Fibroblast of skin of back (primary cell): ENCODE measurements at regions not wholly inside any gene's neighbourhood (a gene's known extent, or its start where the extent isn't known, plus 50 kb on each side); places are given as distances from the start of the nearest gene placed in this dataset.
A peak's percentile ranks its signal among the peaks of the same experiment; 100 is the strongest.

Experiments used
- DNase-seq: peaks from one replicate; pipeline ENCODE4 v3.0.0-alpha.2; 2013

GRCh38 chr6:128827675-128828464, 55.1 kb upstream of the LAMA2 start:
- DNase-seq: peak; percentile 23

GRCh38 chr6:128826606-128827005, 56.3 kb upstream of the LAMA2 start:
- DNase-seq: no peak

GRCh38 chr6:128822271-128822670, 60.7 kb upstream of the LAMA2 start:
- DNase-seq: peak; percentile 6

- no peak for DNase-seq
These were observed 61.8 kb upstream of the LAMA2 start for GRCh38 chr6:128821116-128821515.

- DNase-seq: no peak
These were observed 74.1 kb upstream of the LAMA2 start for GRCh38 chr6:128808856-128809255.

GRCh38 chr6:128807577-128807976, 75.4 kb upstream of the LAMA2 start:
- peak; percentile 38 for DNase-seq

GRCh38 chr6:128806261-128806660, 76.7 kb upstream of the LAMA2 start:
- no peak for DNase-seq

GRCh38 chr6:128803911-128804310, 79.0 kb upstream of the LAMA2 start:
- peak; percentile 25 for DNase-seq

GRCh38 chr6:128801621-128802020, 81.3 kb upstream of the LAMA2 start:
- no peak for DNase-seq

- no peak for DNase-seq
These were observed 98.7 kb upstream of the LAMA2 start for GRCh38 chr6:128784266-128784665.

- no peak for DNase-seq
These were observed 114.8 kb upstream of the LAMA2 start for GRCh38 chr6:128768187-128768586.

- DNase-seq: no peak
These were observed 115.2 kb upstream of the LAMA2 start for GRCh38 chr6:128767705-128768104.

- DNase-seq: no peak
These were observed 115.8 kb upstream of the LAMA2 start for GRCh38 chr6:128767150-128767549.

- no peak for DNase-seq
These were observed 119.2 kb upstream of the LAMA2 start for GRCh38 chr6:128763599-128764300.

GRCh38 chr6:128759901-128760300, 123.0 kb upstream of the LAMA2 start:
- no peak for DNase-seq

GRCh38 chr6:128759447-128759846, 123.5 kb upstream of the LAMA2 start:
- no peak for DNase-seq

GRCh38 chr6:128757961-128758360, 125.0 kb upstream of the LAMA2 start:
- DNase-seq: no peak

- DNase-seq: no peak
These were observed 128.2 kb upstream of the LAMA2 start for GRCh38 chr6:128754658-128755256.

GRCh38 chr6:128743974-128744765, 138.8 kb upstream of the LAMA2 start:
- no peak for DNase-seq

- no peak for DNase-seq
These were observed 140.0 kb upstream of the LAMA2 start for GRCh38 chr6:128742900-128743299.

GRCh38 chr6:128740951-128741350, 142.0 kb upstream of the LAMA2 start:
- DNase-seq: no peak

- DNase-seq: no peak
These were observed 143.8 kb upstream of the LAMA2 start for GRCh38 chr6:128739112-128739511.

GRCh38 chr6:128738112-128738511, 144.8 kb upstream of the LAMA2 start:
- no peak for DNase-seq
